ENCODE measurements at regions not wholly inside any gene's neighbourhood (a gene's known extent, or its start where the extent isn't known, plus 50 kb on each side); places are given as distances from the start of the nearest gene placed in this dataset.

DNA sequence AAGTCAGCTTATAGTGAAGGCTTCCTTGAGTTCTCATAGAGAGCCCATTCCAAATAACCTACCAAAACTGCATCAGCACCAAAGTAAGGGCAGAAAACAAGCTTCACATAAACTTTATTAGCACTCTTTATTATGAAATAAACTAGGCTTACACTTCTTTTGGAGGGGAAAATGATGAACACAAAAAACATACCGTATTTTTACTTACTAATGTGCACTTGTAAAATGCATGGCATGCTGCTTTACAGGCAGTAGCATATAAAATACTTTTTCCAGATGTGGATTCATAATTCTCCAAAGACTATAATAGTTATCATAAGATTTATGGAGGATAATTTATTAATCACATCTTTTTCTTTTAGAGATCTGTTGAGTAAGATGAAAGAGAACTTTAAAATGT lies 133.9 kb downstream of the OSR1 start:
- TF ChIP-seq CTCF (conservative IDR thresholded peaks at IDR 0.05; ENCODE audit: low read depth, low read length) (no peak), EZH2 (IDR thresholded peaks at IDR 0.05; ENCODE audit: low read length, unreplicated experiment) (no peak), EZH2phosphoT487 (IDR thresholded peaks at IDR 0.05; ENCODE audit: borderline replicate concordance, low read length) (no peak)
